Activated CD8-positive, alpha-beta memory T cell treated with anti-CD3 and anti-CD28 coated beads, Interleukin-2, amount 10 ng/mL, durations not matched to agents 7 days and 5 days (primary cell): ENCODE measurements at regions not wholly inside any gene's neighbourhood (a gene's known extent, or its start where the extent isn't known, plus 50 kb on each side); places are given as distances from the start of the nearest gene placed in this dataset.
"Not testable (repeated sequence)": the region's sequence is repeated elsewhere in the genome, so short reads cannot be mapped to it uniquely, and the experiment has no call there.

Experiments used
- ATAC-seq: fragments of 150-1000 bp; cut with Tn5 transposase; one replicate; pipeline ENCODE4 v1.10.0; 2021; ENCODE audit warnings: moderate library complexity
- CTCF ChIA-PET: fragments of 350-600 bp; sonication (Branson Sonifier 250); formaldehyde crosslinking; loops from one replicate; lab custom pipeline; 2021; ENCODE audit warnings: antibody characterized with exemption; lab: Charles Lee
- DNase-seq: peaks from one replicate; pipeline ENCODE4 v3.0.0-alpha.2; 2020
- H3K27ac Mint-ChIP-seq: one replicate; pipeline ENCODE4 v1.8.0; 2021; ENCODE audit warnings: mild to moderate bottlenecking, mixed read lengths
- H3K27me3 Mint-ChIP-seq: one replicate; pipeline ENCODE4 v1.8.0; 2021; ENCODE audit warnings: mixed read lengths
- H3K36me3 Mint-ChIP-seq: one replicate; pipeline ENCODE4 v1.8.0; 2021; ENCODE audit warnings: mild to moderate bottlenecking, mixed read lengths
- H3K4me1 Mint-ChIP-seq: one replicate; pipeline ENCODE4 v1.8.0; 2021; ENCODE audit warnings: mixed read lengths
- H3K4me3 Mint-ChIP-seq: one replicate; pipeline ENCODE4 v1.8.0; 2021; ENCODE audit warnings: mild to moderate bottlenecking, moderate library complexity, mixed read lengths
- H3K9me3 Mint-ChIP-seq: one replicate; pipeline ENCODE4 v1.8.0; 2022; ENCODE audit warnings: low read depth, mixed read lengths

- ATAC-seq (no peak), DNase-seq (no peak)
- Mint-ChIP-seq H3K9me3 (no peaks in the 10 kb centered on the region), H3K4me3 (no peak overlapping the region), H3K27me3 (peaks cover 5% of the 10 kb centered on the region), H3K4me1 (no peaks in the 10 kb centered on the region), H3K36me3 (no peaks in the 10 kb centered on the region), H3K27ac (no peak overlapping the region)
- CTCF ChIA-PET, result interaction anchor here (0.8 to 2.3 kb wide), 5 partner anchors 8 to 229 kb away, joined by 3 to 7 read pairs (median 4); no protein-coding TSS in a partner anchor
These were observed 106.9 kb upstream of the SERBP1 start for GRCh38 chr1:67536957-67537666.

DNA sequence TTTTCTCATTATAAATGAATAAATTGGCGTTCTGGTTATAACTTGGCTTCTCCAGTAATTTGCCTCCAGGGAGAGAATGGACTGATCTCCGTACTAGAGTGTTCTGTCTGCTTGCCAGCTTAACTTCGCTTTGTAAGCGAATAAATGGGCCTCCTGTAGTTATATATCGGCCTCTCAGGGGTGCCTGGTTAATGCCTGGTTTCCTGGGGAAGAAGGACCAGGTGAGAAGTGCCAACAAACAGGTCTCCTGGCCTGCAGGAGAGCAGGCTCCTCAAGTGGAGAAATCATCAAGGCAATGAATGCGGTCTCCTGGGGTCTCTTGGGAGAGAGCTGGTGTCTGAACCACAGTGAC is 107.4 kb upstream of the SERBP1 start:
- Mint-ChIP-seq H3K27ac (no peak overlapping the region), H3K27me3 (peaks cover 5% of the 10 kb centered on the region), H3K4me3 (no peak overlapping the region), H3K36me3 (no peaks in the 10 kb centered on the region), H3K9me3 (no peaks in the 10 kb centered on the region), H3K4me1 (no peaks in the 10 kb centered on the region)
- CTCF ChIA-PET, result interaction anchor here (1.1 kb wide), 1 partner anchor 44 kb away, joined by 3 read pairs; no protein-coding TSS in a partner anchor
- ATAC-seq (no peak), DNase-seq (no peak)

DNA sequence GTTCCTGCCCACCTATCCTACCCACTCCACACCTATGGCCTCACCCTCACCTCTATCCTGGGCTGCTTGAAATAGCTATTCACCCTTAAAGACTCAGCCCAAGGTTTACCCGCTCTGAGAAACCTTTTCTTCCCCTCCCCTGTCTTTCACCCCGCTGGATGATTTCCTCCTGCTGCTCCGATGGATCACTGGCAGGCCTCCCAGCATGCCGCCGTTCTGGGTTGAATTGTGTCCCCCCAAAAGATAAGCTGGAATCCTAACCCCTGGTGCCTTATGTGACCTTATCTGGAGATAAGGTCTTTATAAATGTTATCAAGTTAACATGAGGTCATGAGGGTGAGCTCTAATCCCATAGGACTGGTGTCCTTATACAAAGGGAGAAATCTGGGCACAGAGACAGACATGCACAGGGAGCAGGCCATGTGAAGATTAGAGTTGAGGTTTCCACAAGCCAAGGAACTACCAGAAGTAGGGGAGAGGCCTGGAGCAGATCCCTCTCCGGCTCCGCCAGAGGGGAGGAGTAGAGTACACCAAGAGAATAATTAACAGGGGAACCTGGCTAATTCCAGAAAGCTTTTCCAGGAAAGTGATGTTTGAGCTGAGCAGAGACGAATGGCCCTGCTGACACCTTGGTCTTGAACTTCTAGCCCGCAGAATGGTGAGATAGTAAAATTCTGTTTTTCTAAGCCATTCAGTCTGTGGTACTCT is 110.0 kb upstream of the SERBP1 start:
- CTCF ChIA-PET, result interaction anchor here (0.9 to 1.9 kb wide), 3 partner anchors 15 to 226 kb away, joined by 3 to 10 read pairs (median 4); no protein-coding TSS in a partner anchor
- H3K9me3 Mint-ChIP-seq, result no peaks in the 10 kb centered on the region

GRCh38 chr1:67540733-67541125 is 110.5 kb upstream of the SERBP1 start:
- CTCF ChIA-PET, result interaction anchor here (0.8 to 1.3 kb wide), 3 partner anchors 11 to 219 kb away, joined by 3 to 5 read pairs (median 4); no protein-coding TSS in a partner anchor
- DNase-seq (no peak), ATAC-seq (no peak)
- H3K27ac Mint-ChIP-seq, result no peak overlapping the region
- peaks cover 3% of the 10 kb centered on the region for H3K27me3 Mint-ChIP-seq
- no peaks in the 10 kb centered on the region for H3K4me1 Mint-ChIP-seq
- H3K9me3 Mint-ChIP-seq, result no peaks in the 10 kb centered on the region
- no peaks in the 10 kb centered on the region for H3K36me3 Mint-ChIP-seq
- no peak overlapping the region for H3K4me3 Mint-ChIP-seq

More for the DNA sequence above, 110.0 kb upstream of the SERBP1 start:
- peaks cover 5% of the 10 kb centered on the region for H3K27me3 Mint-ChIP-seq
- no peak overlapping the region for H3K27ac Mint-ChIP-seq
- ATAC-seq (no peak), DNase-seq (no peak)
- H3K4me1 Mint-ChIP-seq, result no peaks in the 10 kb centered on the region
- no peaks in the 10 kb centered on the region for H3K36me3 Mint-ChIP-seq
- H3K4me3 Mint-ChIP-seq, result no peak overlapping the region

GRCh38 chr1:67542747-67543146 is 112.5 kb upstream of the SERBP1 start:
- ATAC-seq, result no peak
- H3K36me3 Mint-ChIP-seq, result no peaks in the 10 kb centered on the region
- no peak for DNase-seq
- no peaks in the 10 kb centered on the region for H3K4me1 Mint-ChIP-seq
- CTCF ChIA-PET, result no interaction called here
- no peaks in the 10 kb centered on the region for H3K9me3 Mint-ChIP-seq
- no peaks in the 10 kb centered on the region for H3K27me3 Mint-ChIP-seq
- no peak overlapping the region for H3K27ac Mint-ChIP-seq
- H3K4me3 Mint-ChIP-seq, result no peak overlapping the region

- Mint-ChIP-seq H3K4me3 (no peak overlapping the region), H3K27ac (no peak overlapping the region), H3K9me3 (no peaks in the 10 kb centered on the region), H3K4me1 (no peaks in the 10 kb centered on the region), H3K27me3 (peaks cover 4% of the 10 kb centered on the region), H3K36me3 (no peaks in the 10 kb centered on the region)
- no peak for DNase-seq
- ATAC-seq, result no peak
- CTCF ChIA-PET, result interaction anchor here (1.3 to 2.2 kb wide), 2 partner anchors 9 to 216 kb away, joined by 7 read pairs; no protein-coding TSS in a partner anchor
These were observed 114.7 kb upstream of the SERBP1 start for GRCh38 chr1:67544921-67545320.

GRCh38 chr1:67545364-67545763 is 115.2 kb upstream of the SERBP1 start:
- Mint-ChIP-seq H3K4me3 (no peak overlapping the region), H3K9me3 (no peaks in the 10 kb centered on the region), H3K27ac (no peak overlapping the region), H3K27me3 (peaks cover 4% of the 10 kb centered on the region), H3K4me1 (no peaks in the 10 kb centered on the region), H3K36me3 (no peaks in the 10 kb centered on the region)
- no peak for ATAC-seq
- CTCF ChIA-PET, result interaction anchor here (1.3 to 2.2 kb wide), 2 partner anchors 9 to 215 kb away, joined by 7 read pairs; no protein-coding TSS in a partner anchor
- no peak for DNase-seq

GRCh38 chr1:67551375-67551774 is 121.2 kb upstream of the SERBP1 start:
- Mint-ChIP-seq H3K36me3 (no peaks in the 10 kb centered on the region), H3K4me3 (no peak overlapping the region), H3K4me1 (no peaks in the 10 kb centered on the region), H3K27me3 (peaks cover 4% of the 10 kb centered on the region), H3K9me3 (no peaks in the 10 kb centered on the region), H3K27ac (no peak overlapping the region)
- DNase-seq, result no peak
- CTCF ChIA-PET, result interaction anchor here (0.9 to 1.2 kb wide), 3 partner anchors 10 to 214 kb away, joined by 3 read pairs; no protein-coding TSS in a partner anchor
- no peak for ATAC-seq

- Mint-ChIP-seq H3K27ac (no peak overlapping the region), H3K4me3 (no peak overlapping the region), H3K36me3 (no peaks in the 10 kb centered on the region), H3K27me3 (peaks cover 7% of the 10 kb centered on the region), H3K9me3 (no peaks in the 10 kb centered on the region), H3K4me1 (no peaks in the 10 kb centered on the region)
- CTCF ChIA-PET, result interaction anchor here (1.0 to 1.2 kb wide), 2 partner anchors 28 to 213 kb away, joined by 3 to 4 read pairs; no protein-coding TSS in a partner anchor
- no peak for ATAC-seq
- no peak for DNase-seq
These were observed 122.1 kb upstream of the SERBP1 start for GRCh38 chr1:67552336-67552759.

GRCh38 chr1:67554204-67554603 is 124.0 kb upstream of the SERBP1 start:
- H3K4me1 Mint-ChIP-seq, H3K27me3 Mint-ChIP-seq, H3K36me3 Mint-ChIP-seq, H3K4me3 Mint-ChIP-seq, ATAC-seq, CTCF ChIA-PET, H3K9me3 Mint-ChIP-seq, H3K27ac Mint-ChIP-seq, DNase-seq: not testable (repeated sequence)

- ATAC-seq (no peak), DNase-seq (no peak)
- CTCF ChIA-PET, result interaction anchor here (1.0 to 1.5 kb wide), 2 partner anchors 20 to 210 kb away, joined by 3 to 5 read pairs; no protein-coding TSS in a partner anchor
- H3K4me1 Mint-ChIP-seq, result no peaks in the 10 kb centered on the region
- peaks cover 8% of the 10 kb centered on the region for H3K27me3 Mint-ChIP-seq
- H3K27ac Mint-ChIP-seq, result no peak overlapping the region
- H3K9me3 Mint-ChIP-seq, result no peaks in the 10 kb centered on the region
- no peak overlapping the region for H3K4me3 Mint-ChIP-seq
- no peaks in the 10 kb centered on the region for H3K36me3 Mint-ChIP-seq
These were observed 125.5 kb upstream of the SERBP1 start for GRCh38 chr1:67555461-67556296.

GRCh38 chr1:67556297-67556900 is 126.2 kb upstream of the SERBP1 start:
- H3K4me3 Mint-ChIP-seq, result no peak overlapping the region
- H3K27ac Mint-ChIP-seq, result no peak overlapping the region
- no peaks in the 10 kb centered on the region for H3K4me1 Mint-ChIP-seq
- ATAC-seq, result no peak
- CTCF ChIA-PET, result interaction anchor here (1.0 to 2.3 kb wide), 3 partner anchors 21 to 209 kb away, joined by 3 to 11 read pairs (median 5); no protein-coding TSS in a partner anchor
- no peaks in the 10 kb centered on the region for H3K36me3 Mint-ChIP-seq
- no peak for DNase-seq
- no peaks in the 10 kb centered on the region for H3K9me3 Mint-ChIP-seq
- peaks cover 8% of the 10 kb centered on the region for H3K27me3 Mint-ChIP-seq
